SKM-1 (cell line): ENCODE measurements at regions not wholly inside any gene's neighbourhood (a gene's known extent, or its start where the extent isn't known, plus 50 kb on each side); places are given as distances from the start of the nearest gene placed in this dataset.

Experiments used
- DNase-seq: peaks from one replicate; lab custom pipeline; 2025; ENCODE audit not compliant: unreplicated experiment; lab: John Stamatoyannopoulos, UW

- DNase-seq = peak; percentile 87
Measured at GRCh38 chr6:104326173-104327001, 533.3 kb downstream of the HACE1 start.

GRCh38 chr6:104325341-104326172 lies 534.2 kb downstream of the HACE1 start:
- peak; percentile 61 for DNase-seq

GRCh38 chr6:104324301-104324700 lies 535.4 kb downstream of the HACE1 start:
- DNase-seq = no peak

GRCh38 chr6:104322841-104323240 lies 536.9 kb downstream of the HACE1 start:
- DNase-seq = peak; percentile 42

- DNase-seq = no peak
Measured at GRCh38 chr6:104321301-104321700, 538.4 kb downstream of the HACE1 start.

- DNase-seq = no peak
Measured at GRCh38 chr6:104320896-104321295, 538.8 kb downstream of the HACE1 start.

- no peak for DNase-seq
Measured at GRCh38 chr6:104312851-104313250, 546.9 kb downstream of the HACE1 start.

GRCh38 chr6:104306211-104306610 lies 553.5 kb downstream of the HACE1 start:
- DNase-seq = no peak

GRCh38 chr6:104305206-104305605 lies 554.5 kb downstream of the HACE1 start:
- DNase-seq = no peak

- no peak for DNase-seq
Measured at GRCh38 chr6:104301951-104302350, 557.8 kb downstream of the HACE1 start.

- no peak for DNase-seq
Measured at GRCh38 chr6:104286641-104287040, 573.1 kb downstream of the HACE1 start.

GRCh38 chr6:104284872-104285271 lies 574.8 kb downstream of the HACE1 start:
- no peak for DNase-seq

GRCh38 chr6:104282581-104282980 lies 577.1 kb downstream of the HACE1 start:
- DNase-seq = no peak

- DNase-seq = peak; percentile 19
Measured at GRCh38 chr6:104281370-104281769, 578.3 kb downstream of the HACE1 start.

GRCh38 chr6:104268389-104268788 lies 591.3 kb downstream of the HACE1 start:
- DNase-seq = no peak

- DNase-seq = no peak
Measured at GRCh38 chr6:104266922-104267321, 592.8 kb downstream of the HACE1 start.

GRCh38 chr6:104256646-104257045 lies 603.1 kb downstream of the HACE1 start:
- no peak for DNase-seq

- no peak for DNase-seq
Measured at GRCh38 chr6:104253236-104253635, 606.5 kb downstream of the HACE1 start.

GRCh38 chr6:104252276-104252675 lies 607.4 kb downstream of the HACE1 start:
- DNase-seq = no peak

- DNase-seq = no peak
Measured at GRCh38 chr6:104251651-104252050, 608.1 kb downstream of the HACE1 start.

- no peak for DNase-seq
Measured at GRCh38 chr6:104240865-104241264, 618.9 kb downstream of the HACE1 start.

- no peak for DNase-seq
Measured at GRCh38 chr6:104239971-104240370, 619.7 kb downstream of the HACE1 start.
